ENCODE measurements at regions not wholly inside any gene's neighbourhood (a gene's known extent, or its start where the extent isn't known, plus 50 kb on each side); places are given as distances from the start of the nearest gene placed in this dataset.

DNA sequence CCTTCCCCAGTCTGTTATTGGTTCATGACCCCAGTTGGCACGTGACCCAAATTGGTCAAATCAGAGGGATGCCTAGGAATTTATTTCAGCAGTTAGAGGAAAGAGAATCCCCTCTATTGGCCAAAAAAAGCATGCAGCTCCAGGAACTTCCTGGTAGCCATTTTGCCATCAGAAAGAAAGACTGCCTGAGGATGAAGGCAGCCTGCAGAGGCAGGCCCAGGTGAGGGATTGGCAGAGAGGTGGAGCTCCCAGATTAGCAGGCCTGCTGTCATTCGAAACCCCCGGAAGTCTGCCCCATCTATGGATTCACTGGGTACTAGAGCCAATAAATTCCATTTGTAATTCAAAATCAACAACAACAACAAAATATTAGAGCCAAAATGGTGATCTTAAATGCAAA, 207.6 kb downstream of the CWF19L2 start:
- CTCF ChIA-PET: interaction anchor here (0.6 kb wide), 1 partner anchor 201 kb away, joined by 3 read pairs; no protein-coding TSS in a partner anchor
- TF ChIP-seq ARNT (IDR thresholded peaks at IDR 0.05) (no peak), ZNF384 (IDR thresholded peaks at IDR 0.05) (no peak), ELF4 (IDR thresholded peaks at IDR 0.05) (no peak), SUZ12 (IDR thresholded peaks at IDR 0.05) (no peak), HDGF (IDR thresholded peaks at IDR 0.05; ENCODE audit: borderline replicate concordance) (no peak), CTBP1 (IDR thresholded peaks at IDR 0.05; ENCODE audit: borderline replicate concordance) (no peak), LEF1 (IDR thresholded peaks at IDR 0.05; ENCODE audit: borderline replicate concordance) (no peak), NFRKB (IDR thresholded peaks at IDR 0.05) (no peak), FOXM1 (IDR thresholded peaks at IDR 0.05; ENCODE audit: borderline replicate concordance) (no peak)
- TF ChIP-seq, protein P1, sequence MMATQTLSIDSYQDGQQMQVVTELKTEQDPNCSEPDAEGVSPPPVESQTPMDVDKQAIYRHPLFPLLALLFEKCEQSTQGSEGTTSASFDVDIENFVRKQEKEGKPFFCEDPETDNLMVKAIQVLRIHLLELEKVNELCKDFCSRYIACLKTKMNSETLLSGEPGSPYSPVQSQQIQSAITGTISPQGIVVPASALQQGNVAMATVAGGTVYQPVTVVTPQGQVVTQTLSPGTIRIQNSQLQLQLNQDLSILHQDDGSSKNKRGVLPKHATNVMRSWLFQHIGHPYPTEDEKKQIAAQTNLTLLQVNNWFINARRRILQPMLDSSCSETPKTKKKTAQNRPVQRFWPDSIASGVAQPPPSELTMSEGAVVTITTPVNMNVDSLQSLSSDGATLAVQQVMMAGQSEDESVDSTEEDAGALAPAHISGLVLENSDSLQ (IDR thresholded peaks at IDR 0.05): no peak
- POLR2A ChIA-PET: no interaction called here
- DNase-seq (ENCODE audit: extremely low spot score): no peak

DNA sequence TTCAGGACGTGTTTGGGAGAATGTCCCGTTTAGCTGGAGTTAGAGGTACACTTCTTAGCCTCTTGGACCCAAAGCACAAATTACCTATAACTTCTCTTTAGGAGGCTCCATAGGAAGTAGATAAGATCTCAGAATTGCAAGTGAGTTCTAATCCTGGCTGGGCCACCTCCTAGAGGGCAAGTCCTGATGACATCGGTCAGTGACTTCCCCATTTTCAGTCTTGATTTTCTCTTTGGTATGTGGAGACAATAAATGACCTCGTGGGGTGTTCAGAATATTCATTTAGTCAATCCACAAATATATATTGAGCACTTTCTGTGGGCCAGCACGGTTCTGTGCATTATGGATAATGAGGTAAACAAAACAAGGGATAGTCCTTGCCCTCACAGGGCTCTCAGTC, 208.6 kb downstream of the CWF19L2 start:
- TF ChIP-seq, protein P1 (IDR thresholded peaks at IDR 0.05): no peak
- TF ChIP-seq L3MBTL2 (conservative IDR thresholded peaks at IDR 0.05) (no peak), ELF4 (IDR thresholded peaks at IDR 0.05) (no peak), LEF1 (IDR thresholded peaks at IDR 0.05; ENCODE audit: borderline replicate concordance) (no peak), SP1 (IDR thresholded peaks at IDR 0.05) (no peak), NFRKB (IDR thresholded peaks at IDR 0.05) (no peak)
- no peak for DNase-seq (ENCODE audit: extremely low spot score)
- ChIA-PET POLR2A (no interaction called here), CTCF (no interaction called here)

DNA sequence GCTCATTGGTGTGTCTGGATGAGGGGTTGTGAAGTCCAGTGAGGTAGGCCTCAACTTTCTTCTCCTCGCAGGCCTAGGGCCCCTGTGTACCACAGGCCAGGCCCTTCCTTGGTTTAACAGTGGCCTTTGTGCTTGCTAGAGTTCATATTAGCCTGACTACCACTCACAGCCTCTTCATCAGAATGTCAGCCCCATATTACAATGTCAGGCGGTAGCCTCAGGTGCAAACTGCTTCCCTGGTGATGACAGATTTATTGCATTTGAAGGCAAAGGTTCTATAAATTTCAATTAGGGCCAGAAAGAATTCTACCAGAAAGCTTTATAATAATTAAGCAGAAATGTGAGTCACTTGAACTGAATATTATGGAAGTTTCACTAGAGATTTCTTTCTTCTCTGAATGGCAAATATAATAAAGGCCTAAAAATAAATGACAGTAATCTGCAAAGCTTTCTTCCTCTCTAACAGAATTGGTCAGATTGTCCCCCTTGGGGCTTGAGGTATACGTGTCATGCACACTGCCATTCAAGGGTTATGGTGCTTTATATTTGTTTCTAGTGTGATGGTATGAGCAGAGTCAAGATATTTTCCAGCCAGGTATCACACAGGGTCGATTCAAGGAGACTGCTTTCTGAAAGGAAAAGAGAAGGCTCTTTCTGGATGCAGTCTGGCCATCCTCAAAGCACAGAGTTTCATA, 210.3 kb downstream of the CWF19L2 start:
- CTCF ChIA-PET: no interaction called here
- no peak for DNase-seq (ENCODE audit: extremely low spot score)
- TF ChIP-seq NFRKB (IDR thresholded peaks at IDR 0.05): no peak
- TF ChIP-seq, protein P1 (IDR thresholded peaks at IDR 0.05): peak; percentile 70
- POLR2A ChIA-PET: no interaction called here

DNA sequence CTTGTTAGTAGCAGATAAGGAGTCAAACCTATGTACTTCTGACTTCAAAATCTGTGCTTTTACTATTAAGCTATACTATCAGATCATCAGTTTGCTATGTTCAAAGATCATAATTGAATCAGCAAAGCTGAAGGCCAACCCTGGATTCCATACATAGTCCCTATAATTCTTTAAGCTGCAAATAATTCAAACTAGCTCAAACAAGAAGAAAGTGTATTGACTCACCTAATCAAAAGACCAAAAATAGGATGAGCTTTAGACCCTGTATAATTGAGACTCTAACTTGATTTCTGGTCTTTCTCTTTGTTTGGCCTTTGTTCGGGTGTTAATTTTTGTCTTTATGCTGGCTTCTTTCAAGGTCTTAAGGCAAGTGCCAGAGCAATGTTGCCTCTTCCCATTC, 213.7 kb downstream of the CWF19L2 start:
- TF ChIP-seq BHLHE40 (IDR thresholded peaks at IDR 0.05; ENCODE audit: borderline replicate concordance) (no peak), ZNF384 (IDR thresholded peaks at IDR 0.05) (no peak), CTBP1 (IDR thresholded peaks at IDR 0.05; ENCODE audit: borderline replicate concordance) (no peak), ARNT (IDR thresholded peaks at IDR 0.05) (no peak), SUZ12 (IDR thresholded peaks at IDR 0.05) (no peak), FOXM1 (IDR thresholded peaks at IDR 0.05; ENCODE audit: borderline replicate concordance) (no peak), SP1 (IDR thresholded peaks at IDR 0.05) (no peak), ELF4 (IDR thresholded peaks at IDR 0.05) (no peak), L3MBTL2 (conservative IDR thresholded peaks at IDR 0.05) (no peak), TARDBP (IDR thresholded peaks at IDR 0.05) (no peak), NFRKB (IDR thresholded peaks at IDR 0.05) (no peak), FOXA1 (IDR thresholded peaks at IDR 0.05) (no peak), FOXK2 (IDR thresholded peaks at IDR 0.05) (no peak), LEF1 (IDR thresholded peaks at IDR 0.05; ENCODE audit: borderline replicate concordance) (no peak), HDGF (IDR thresholded peaks at IDR 0.05; ENCODE audit: borderline replicate concordance) (no peak)
- DNase-seq (ENCODE audit: extremely low spot score): no peak
- CTCF ChIA-PET: no interaction called here
- POLR2A ChIA-PET: no interaction called here

DNA sequence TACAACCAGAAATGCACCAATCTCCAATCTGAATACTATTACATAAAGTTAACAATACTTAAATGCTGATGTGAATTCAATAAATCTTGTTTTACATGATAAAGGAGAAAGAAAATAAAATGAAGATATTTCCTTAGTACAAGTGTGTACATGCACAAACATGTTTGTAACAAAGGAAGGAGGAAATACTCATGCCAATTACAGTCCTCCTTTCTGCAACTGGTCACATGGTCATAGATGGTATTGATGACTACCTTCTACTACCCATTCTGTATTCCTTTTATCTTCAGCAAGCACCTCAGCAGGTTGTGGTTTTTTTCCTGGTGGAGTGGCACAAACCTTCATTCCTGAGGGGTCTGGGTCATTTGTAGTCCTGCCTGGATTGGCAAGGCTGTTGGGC, 214.2 kb upstream of the GUCY1A2 start:
- CTCF ChIA-PET: no interaction called here
- POLR2A ChIA-PET: no interaction called here
- DNase-seq (ENCODE audit: extremely low spot score): no peak
- TF ChIP-seq SUZ12 (IDR thresholded peaks at IDR 0.05): no peak

DNA sequence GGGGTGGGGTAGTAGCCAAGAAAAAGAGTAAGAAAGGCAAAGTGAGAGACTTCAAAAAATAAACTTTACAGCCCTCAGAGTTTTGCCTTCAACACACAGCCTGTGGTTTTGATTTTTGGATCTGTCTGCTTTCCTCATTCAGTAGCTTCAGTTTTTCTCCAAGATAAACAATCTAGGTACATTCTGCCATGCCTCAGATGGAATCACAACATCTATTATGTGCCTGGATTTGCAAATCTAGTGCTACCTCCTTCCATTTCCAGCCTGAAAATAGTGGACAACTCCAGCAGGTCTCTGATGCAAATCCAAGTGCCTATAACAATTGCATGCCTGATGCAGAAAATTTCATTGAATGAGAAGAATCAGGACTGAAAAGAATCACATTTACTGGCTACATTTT, 206.6 kb upstream of the GUCY1A2 start:
- ChIA-PET CTCF (no interaction called here), POLR2A (no interaction called here)
- no peak for DNase-seq (ENCODE audit: extremely low spot score)
- TF ChIP-seq SP1 (IDR thresholded peaks at IDR 0.05): no peak
- TF ChIP-seq NFRKB (IDR thresholded peaks at IDR 0.05): no peak
- no peak for TF ChIP-seq L3MBTL2 (conservative IDR thresholded peaks at IDR 0.05)
- no peak for TF ChIP-seq LEF1 (IDR thresholded peaks at IDR 0.05; ENCODE audit: borderline replicate concordance)
- TF ChIP-seq TARDBP (IDR thresholded peaks at IDR 0.05): no peak
- TF ChIP-seq SUZ12 (IDR thresholded peaks at IDR 0.05): no peak
- TF ChIP-seq ELF4 (IDR thresholded peaks at IDR 0.05): no peak
- no peak for TF ChIP-seq FOXA1 (IDR thresholded peaks at IDR 0.05)
- no peak for TF ChIP-seq CTBP1 (IDR thresholded peaks at IDR 0.05; ENCODE audit: borderline replicate concordance)
- no peak for TF ChIP-seq FOXM1 (IDR thresholded peaks at IDR 0.05; ENCODE audit: borderline replicate concordance)
- no peak for TF ChIP-seq BHLHE40 (IDR thresholded peaks at IDR 0.05; ENCODE audit: borderline replicate concordance)
- no peak for TF ChIP-seq HDGF (IDR thresholded peaks at IDR 0.05; ENCODE audit: borderline replicate concordance)
- TF ChIP-seq FOXK2 (IDR thresholded peaks at IDR 0.05): no peak
- TF ChIP-seq ARNT (IDR thresholded peaks at IDR 0.05): no peak
- no peak for TF ChIP-seq ZNF384 (IDR thresholded peaks at IDR 0.05)
- TF ChIP-seq, protein P1 (IDR thresholded peaks at IDR 0.05): no peak

All from HEK293T (cell line).